HG02759 (cell line): ENCODE measurements at regions not wholly inside any gene's neighbourhood (a gene's known extent, or its start where the extent isn't known, plus 50 kb on each side); places are given as distances from the start of the nearest gene placed in this dataset.
"Not testable (repeated sequence)": the region's sequence is repeated elsewhere in the genome, so short reads cannot be mapped to it uniquely, and the experiment has no call there.

Experiments used
- ATAC-seq: cut with Tn5 transposase; IDR thresholded peaks from one replicate; pipeline ENCODE4 v1.9.1; 2021; ENCODE audit warnings: mild to moderate bottlenecking, moderate library complexity; ENCODE audit not compliant: unreplicated experiment

DNA sequence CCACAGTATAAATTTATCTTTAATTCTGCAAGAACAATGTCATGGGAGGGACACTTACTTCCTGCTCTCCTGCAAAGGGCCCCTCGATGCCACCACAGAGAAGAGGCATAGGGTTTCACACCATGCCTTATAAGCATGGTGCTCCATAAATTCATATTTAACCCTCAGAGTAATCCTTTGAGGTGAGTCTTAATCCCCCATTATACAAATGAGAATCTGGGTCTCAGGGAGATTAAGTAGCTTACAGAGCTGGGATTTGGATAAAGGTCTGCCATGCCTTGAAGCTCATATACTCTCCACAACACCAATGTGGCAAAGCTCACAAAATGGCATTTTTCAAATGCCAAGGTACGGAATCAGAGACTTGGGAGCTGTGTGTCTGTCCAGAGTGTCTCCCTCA, 268.5 kb upstream of the CCL2 start:
- no peak for ATAC-seq

DNA sequence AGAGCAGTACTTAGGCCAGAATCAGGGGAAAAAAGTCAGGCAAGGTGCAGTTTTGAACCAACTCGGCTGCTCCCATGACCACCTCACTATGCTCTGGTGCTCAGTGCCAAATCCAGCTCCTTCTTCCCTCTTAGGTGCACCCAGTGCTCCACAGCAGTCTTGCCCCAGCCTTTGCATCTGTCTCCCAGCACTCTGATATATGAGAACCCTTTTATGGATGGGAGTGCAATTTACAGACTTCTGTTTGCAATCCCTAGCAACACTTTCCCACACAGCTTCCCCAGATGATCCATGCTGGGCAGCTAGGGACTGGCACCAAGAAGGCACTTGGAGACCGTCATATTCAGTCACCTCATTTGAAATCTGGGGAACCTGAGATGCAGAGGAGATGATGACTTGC, 267.9 kb upstream of the CCL2 start:
- ATAC-seq = no peak

- ATAC-seq = no peak
Observed at GRCh38 chr17:33989361-33990148, 265.5 kb upstream of the CCL2 start.

GRCh38 chr17:33990943-33991706, 264.0 kb upstream of the CCL2 start:
- no peak for ATAC-seq

DNA sequence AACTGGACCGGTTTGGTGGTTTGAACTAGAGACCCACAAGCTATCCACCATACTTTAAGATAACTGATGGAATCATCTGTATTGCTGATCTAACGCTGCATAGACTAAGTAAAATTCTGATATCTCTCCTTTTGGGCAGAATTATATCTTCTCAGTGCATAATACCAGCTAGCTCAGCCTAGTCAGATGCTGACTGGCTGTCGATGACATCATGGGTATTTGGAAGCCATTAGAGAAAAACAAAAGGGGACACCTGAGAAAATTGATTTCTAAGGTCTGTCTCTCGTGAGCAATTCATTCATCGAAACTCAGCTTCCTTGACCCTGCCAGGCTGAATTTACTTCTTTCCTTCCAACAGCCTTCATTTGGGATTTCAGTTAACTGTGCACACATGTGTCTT, 263.0 kb upstream of the CCL2 start:
- no peak for ATAC-seq

- ATAC-seq = no peak
Observed at GRCh38 chr17:34000639-34001038, 254.4 kb upstream of the CCL2 start.

GRCh38 chr17:34001246-34001645, 253.8 kb upstream of the CCL2 start:
- ATAC-seq = no peak

- no peak for ATAC-seq
Observed at GRCh38 chr17:34006126-34006525, 249.0 kb upstream of the CCL2 start.

- no peak for ATAC-seq
Observed at GRCh38 chr17:34008125-34008524, 247.0 kb upstream of the CCL2 start.

GRCh38 chr17:34009912-34010311, 245.2 kb upstream of the CCL2 start:
- ATAC-seq = no peak

GRCh38 chr17:34010534-34010933, 244.6 kb upstream of the CCL2 start:
- ATAC-seq = no peak

DNA sequence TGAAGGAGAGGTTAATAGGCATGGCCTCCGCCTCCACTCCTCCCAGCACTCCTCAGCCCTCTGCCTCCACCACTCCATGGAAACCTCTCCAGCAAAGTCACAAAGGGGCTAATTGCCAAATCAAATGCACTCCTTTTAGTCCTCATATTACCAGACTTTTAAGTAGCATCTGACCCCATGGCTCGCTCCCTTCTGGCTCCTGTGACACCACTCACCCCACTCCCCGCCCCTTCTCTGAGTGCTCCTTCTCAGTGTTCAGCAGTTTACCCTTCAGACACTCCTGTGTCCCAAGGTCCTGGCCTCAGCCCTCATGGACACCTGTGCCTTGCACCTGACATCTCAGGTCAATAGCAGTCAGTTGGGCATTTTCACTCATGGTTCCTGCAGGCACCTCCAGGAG, 243.5 kb upstream of the CCL2 start:
- ATAC-seq = no peak

GRCh38 chr17:34012709-34013375, 242.2 kb upstream of the CCL2 start:
- no peak for ATAC-seq

- ATAC-seq = no peak
Observed at GRCh38 chr17:34015253-34015652, 239.8 kb upstream of the CCL2 start.

- ATAC-seq = no peak
Observed at GRCh38 chr17:34024386-34024785, 230.7 kb upstream of the CCL2 start.

DNA sequence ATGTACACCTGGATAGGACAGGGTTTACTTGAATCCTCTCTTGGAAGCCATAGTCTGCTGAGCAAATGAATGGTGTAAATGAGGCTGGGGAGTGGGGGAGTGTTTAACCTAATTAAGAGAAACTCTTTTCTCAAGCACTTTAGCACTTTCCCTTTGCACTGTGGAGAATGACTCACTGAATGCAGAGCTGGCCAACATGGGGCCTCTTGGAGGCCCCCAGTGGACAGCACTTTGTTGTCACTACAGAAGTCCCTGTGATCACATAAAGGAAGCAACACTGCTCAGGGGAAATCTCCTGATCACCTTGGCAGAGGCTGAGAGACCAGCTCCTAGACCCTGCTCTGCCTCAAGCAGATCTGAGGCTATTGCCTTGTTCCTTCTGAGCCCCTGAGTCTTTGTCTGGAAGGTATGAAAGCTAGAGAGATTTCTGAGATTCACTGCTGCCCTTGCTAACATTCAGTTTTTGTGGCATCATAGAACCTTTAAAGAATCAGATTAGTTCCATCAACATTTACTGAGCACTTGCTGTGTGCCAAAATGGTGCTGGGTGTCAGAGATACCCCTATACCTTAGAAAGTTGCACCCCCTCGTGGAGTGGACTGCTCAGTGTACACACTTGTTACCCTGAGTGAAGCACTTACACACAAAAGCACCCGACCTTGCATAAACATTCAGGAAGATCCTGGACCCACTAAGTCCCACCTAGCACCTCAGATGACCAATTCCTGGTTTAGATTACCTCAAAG, 230.1 kb upstream of the CCL2 start:
- no peak for ATAC-seq

DNA sequence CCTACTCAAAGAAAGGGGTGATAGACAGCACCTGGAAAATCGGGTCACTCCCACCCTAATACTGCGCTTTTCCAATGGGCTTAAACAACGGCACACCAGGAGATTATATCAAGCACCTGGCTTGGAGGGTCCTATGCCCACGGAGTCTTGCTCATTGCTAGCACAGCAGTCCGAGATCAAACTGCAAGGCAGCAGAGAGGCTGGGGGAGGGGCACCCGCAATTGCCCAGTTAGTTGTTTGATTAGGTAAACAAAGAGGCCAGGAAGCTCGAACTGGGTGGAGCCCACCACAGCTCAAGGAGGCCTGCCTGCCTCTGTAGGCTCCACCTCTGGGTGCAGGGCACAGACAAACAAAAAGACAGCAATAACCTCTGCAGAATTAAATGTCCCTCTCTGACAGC, 224.5 kb upstream of the CCL2 start:
- ATAC-seq = not testable (repeated sequence)

DNA sequence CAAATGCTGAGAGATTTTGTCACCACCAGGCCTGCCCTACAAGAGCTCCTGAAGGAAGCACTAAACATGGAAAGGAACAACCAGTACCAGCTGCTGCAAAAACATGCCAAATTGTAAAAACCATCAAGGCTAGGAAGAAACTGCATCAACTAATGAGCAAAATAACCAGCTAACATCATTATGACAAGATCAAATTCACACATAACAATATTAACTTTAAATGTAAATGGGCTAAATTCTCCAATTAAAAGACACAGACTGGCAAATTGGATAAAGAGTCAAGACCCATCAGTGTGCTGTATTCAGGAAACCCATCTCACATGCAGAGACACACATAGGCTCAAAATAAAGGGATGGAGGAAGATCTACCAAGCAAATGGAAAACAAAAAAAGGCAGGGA, 222.8 kb upstream of the CCL2 start:
- not testable (repeated sequence) for ATAC-seq

DNA sequence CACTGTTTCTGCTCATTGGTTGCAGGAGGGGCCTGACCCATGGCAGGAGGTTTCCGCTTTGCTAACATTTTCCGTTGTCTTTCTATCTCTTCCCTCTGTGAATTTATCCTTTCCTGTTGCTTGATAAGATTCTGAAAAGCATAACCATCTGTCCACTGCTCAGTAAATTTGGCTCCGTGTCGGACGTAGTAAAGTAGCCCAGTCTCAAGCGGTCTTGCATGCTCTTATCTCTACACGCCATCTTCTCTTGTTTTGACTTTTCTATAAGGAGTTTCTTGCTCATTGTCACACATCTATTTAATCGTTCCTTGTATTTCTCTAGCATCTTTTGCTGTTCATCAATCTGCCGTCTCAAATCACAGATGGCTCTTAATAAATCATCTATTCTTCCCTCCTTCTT, 216.3 kb upstream of the CCL2 start:
- ATAC-seq = not testable (repeated sequence)

- ATAC-seq = not testable (repeated sequence)
Observed at GRCh38 chr17:34039213-34039612, 215.9 kb upstream of the CCL2 start.
